Activated naive CD8-positive, alpha-beta T cell treated with anti-CD3 and anti-CD28 coated beads, Interleukin-2, amount 10 ng/mL, durations not matched to agents 7 days and 5 days (primary cell): ENCODE measurements at regions not wholly inside any gene's neighbourhood (a gene's known extent, or its start where the extent isn't known, plus 50 kb on each side); places are given as distances from the start of the nearest gene placed in this dataset.

Experiments
- ATAC-seq: fragments of 150-1000 bp; cut with Tn5 transposase; one replicate; pipeline ENCODE4 v1.10.0; 2021; ENCODE audit warnings: low read depth, moderate library complexity
- POLR2A ChIA-PET: fragments of 350-600 bp; sonication (Branson Sonifier 250); formaldehyde crosslinking; loops from one replicate; lab custom pipeline; 2021; ENCODE audit warnings: antibody characterized with exemption; lab: Charles Lee
- DNase-seq: peaks from one replicate; pipeline ENCODE4 v3.0.0; 2021
- H3K27ac Mint-ChIP-seq: one replicate; pipeline ENCODE4 v1.8.0; 2022; ENCODE audit warnings: mild to moderate bottlenecking, mixed read lengths
- H3K27me3 Mint-ChIP-seq: one replicate; pipeline ENCODE4 v1.8.0; 2022; ENCODE audit warnings: mild to moderate bottlenecking, moderate library complexity, mixed read lengths
- H3K36me3 Mint-ChIP-seq: one replicate; pipeline ENCODE4 v1.8.0; 2021; ENCODE audit warnings: mild to moderate bottlenecking, mixed read lengths
- H3K4me1 Mint-ChIP-seq: one replicate; pipeline ENCODE4 v1.8.0; 2021; ENCODE audit warnings: mixed read lengths
- H3K4me3 Mint-ChIP-seq: one replicate; pipeline ENCODE4 v1.8.0; 2022; ENCODE audit warnings: mild to moderate bottlenecking, moderate library complexity, mixed read lengths
- H3K9me3 Mint-ChIP-seq: one replicate; pipeline ENCODE4 v1.8.0; 2021; ENCODE audit warnings: mixed read lengths

DNA sequence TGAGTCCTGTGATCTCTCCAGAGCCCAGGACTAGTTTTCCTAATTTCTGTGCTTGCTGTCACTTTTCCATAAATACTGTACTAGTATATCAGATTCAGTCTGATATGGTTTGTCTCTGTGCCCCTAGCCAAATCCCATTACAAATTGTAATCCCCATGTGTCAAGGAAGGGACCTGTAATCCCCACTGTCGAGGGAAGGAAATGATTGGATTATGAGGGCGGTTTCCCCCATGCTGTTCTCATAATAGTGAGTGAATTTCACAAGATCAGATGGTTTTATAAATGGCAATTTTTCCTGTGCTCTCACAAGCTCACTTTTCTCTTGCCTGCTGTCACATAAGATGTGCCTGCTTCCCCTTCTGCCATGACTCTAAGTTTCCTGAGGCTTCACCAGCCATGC lies 54.8 kb upstream of the IFRD1 start:
- POLR2A ChIA-PET: no interaction called here
- no peak overlapping the region for H3K4me3 Mint-ChIP-seq
- peaks cover 6% of the 10 kb centered on the region for H3K27me3 Mint-ChIP-seq
- no peak for DNase-seq
- H3K36me3 Mint-ChIP-seq: no peaks in the 10 kb centered on the region
- no peak overlapping the region for H3K27ac Mint-ChIP-seq
- H3K9me3 Mint-ChIP-seq: no peaks in the 10 kb centered on the region
- H3K4me1 Mint-ChIP-seq: peaks cover 27% of the 10 kb centered on the region
- no peak for ATAC-seq

GRCh38 chr7:112395893-112396292 lies 54.4 kb upstream of the IFRD1 start:
- no peaks in the 10 kb centered on the region for H3K36me3 Mint-ChIP-seq
- H3K27ac Mint-ChIP-seq: no peak overlapping the region
- POLR2A ChIA-PET: no interaction called here
- ATAC-seq: no peak
- DNase-seq: no peak
- H3K4me1 Mint-ChIP-seq: peaks cover 27% of the 10 kb centered on the region
- peaks cover 3% of the 10 kb centered on the region for H3K27me3 Mint-ChIP-seq
- no peak overlapping the region for H3K4me3 Mint-ChIP-seq
- H3K9me3 Mint-ChIP-seq: no peaks in the 10 kb centered on the region

DNA sequence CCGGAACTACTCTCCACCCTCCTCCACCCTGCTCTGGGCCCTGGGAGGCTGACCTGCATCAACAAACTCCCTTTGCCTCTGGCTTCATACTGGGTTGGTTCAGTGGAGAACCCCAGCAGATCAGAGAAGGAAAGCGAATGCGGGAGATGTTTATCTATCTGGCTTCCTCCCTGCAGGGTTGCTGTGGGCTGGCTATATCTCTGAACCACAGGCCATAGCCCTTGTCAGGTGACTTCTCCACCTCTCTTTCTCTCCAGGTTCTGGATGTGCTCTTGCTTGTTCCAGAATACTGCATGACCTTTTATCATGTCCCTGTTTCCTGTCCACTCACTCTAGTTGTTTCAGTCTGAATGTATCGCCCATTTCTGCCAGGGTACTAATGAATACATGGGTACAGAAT lies 51.7 kb upstream of the IFRD1 start:
- POLR2A ChIA-PET: no interaction called here
- no peak for DNase-seq

DNA sequence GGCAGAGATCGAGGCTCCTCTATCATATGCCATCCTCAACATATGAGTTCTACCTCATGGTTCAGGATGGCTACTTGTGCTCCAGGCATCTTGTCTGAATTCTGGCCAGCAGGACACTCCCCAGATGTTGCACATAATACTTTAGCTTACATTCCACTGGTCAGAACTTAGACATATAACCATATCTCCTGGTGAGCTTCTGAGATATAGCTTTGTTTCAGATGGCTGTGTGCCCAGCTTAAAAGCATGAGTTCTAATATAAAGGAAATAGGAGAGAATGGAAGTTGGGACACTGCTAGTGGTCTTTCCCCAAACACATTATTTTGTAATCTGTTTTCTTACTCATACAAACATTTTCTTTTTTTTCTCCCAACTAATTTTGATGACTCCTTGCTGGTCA lies 50.8 kb upstream of the IFRD1 start:
- no peak overlapping the region for H3K4me3 Mint-ChIP-seq
- H3K36me3 Mint-ChIP-seq: no peaks in the 10 kb centered on the region
- H3K4me1 Mint-ChIP-seq: peaks cover 19% of the 10 kb centered on the region
- POLR2A ChIA-PET: no interaction called here
- no peak for ATAC-seq
- no peak overlapping the region for H3K27ac Mint-ChIP-seq
- H3K9me3 Mint-ChIP-seq: peaks cover under 1% of the 10 kb centered on the region
- no peak for DNase-seq
- H3K27me3 Mint-ChIP-seq: peaks cover 7% of the 10 kb centered on the region

More for the DNA sequence above, 51.7 kb upstream of the IFRD1 start:
- Mint-ChIP-seq H3K36me3 (no peaks in the 10 kb centered on the region), H3K27ac (no peak overlapping the region), H3K4me1 (peaks cover 19% of the 10 kb centered on the region), H3K9me3 (no peaks in the 10 kb centered on the region), H3K27me3 (peaks cover 7% of the 10 kb centered on the region), H3K4me3 (peak overlapping the region; percentile 11)
- ATAC-seq: peak; percentile 89

GRCh38 chr7:112400141-112400540 lies 50.1 kb upstream of the IFRD1 start:
- ATAC-seq: no peak
- no peak overlapping the region for H3K4me3 Mint-ChIP-seq
- no peak for DNase-seq
- peaks cover 7% of the 10 kb centered on the region for H3K27me3 Mint-ChIP-seq
- POLR2A ChIA-PET: no interaction called here
- no peaks in the 10 kb centered on the region for H3K36me3 Mint-ChIP-seq
- H3K4me1 Mint-ChIP-seq: peaks cover 19% of the 10 kb centered on the region
- H3K9me3 Mint-ChIP-seq: peaks cover 2% of the 10 kb centered on the region
- no peak overlapping the region for H3K27ac Mint-ChIP-seq
